ENCODE measurements at regions not wholly inside any gene's neighbourhood (a gene's known extent, or its start where the extent isn't known, plus 50 kb on each side); places are given as distances from the start of the nearest gene placed in this dataset.

DNA sequence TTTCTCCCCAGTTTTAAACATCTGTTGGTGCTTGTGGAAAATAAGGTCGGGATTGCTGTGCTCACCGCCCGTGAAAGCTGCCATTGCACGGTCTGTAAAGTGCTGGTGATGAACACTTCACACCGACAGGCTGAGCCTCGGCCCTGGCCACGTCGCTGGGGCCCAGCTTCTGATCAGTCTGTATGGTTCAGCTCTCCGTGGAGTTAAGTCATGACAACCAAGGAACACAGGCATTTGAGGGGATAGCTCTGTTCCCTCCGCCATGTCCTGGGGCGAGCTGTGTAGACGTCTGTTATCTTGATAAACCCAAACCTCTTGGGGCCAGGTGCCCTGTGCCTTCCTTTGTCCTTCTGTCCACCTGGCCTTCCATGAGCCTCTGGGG, 110.6 kb downstream of the METRNL start:
- ChIA-PET CTCF (no interaction called here), POLR2A (no interaction called here)
- ATAC-seq (ENCODE audit: poor library complexity): no peak
- no peaks in the 10 kb centered on the region for H3K36me3 Mint-ChIP-seq (ENCODE audit: low read depth)
- TF ChIP-seq, protein P1, sequence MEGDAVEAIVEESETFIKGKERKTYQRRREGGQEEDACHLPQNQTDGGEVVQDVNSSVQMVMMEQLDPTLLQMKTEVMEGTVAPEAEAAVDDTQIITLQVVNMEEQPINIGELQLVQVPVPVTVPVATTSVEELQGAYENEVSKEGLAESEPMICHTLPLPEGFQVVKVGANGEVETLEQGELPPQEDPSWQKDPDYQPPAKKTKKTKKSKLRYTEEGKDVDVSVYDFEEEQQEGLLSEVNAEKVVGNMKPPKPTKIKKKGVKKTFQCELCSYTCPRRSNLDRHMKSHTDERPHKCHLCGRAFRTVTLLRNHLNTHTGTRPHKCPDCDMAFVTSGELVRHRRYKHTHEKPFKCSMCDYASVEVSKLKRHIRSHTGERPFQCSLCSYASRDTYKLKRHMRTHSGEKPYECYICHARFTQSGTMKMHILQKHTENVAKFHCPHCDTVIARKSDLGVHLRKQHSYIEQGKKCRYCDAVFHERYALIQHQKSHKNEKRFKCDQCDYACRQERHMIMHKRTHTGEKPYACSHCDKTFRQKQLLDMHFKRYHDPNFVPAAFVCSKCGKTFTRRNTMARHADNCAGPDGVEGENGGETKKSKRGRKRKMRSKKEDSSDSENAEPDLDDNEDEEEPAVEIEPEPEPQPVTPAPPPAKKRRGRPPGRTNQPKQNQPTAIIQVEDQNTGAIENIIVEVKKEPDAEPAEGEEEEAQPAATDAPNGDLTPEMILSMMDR (IDR thresholded peaks at IDR 0.05): no peak
- peaks cover 11% of the 10 kb centered on the region for H3K4me1 ChIP-seq (ENCODE audit: insufficient read depth, low read length)
- intact Hi-C loops (cut with DNase I, micrococcal nuclease): no loop called here
- H3K4me3 Mint-ChIP-seq: no peak overlapping the region
- no peak overlapping the region for H3K27ac Mint-ChIP-seq
- H3K4me3 ChIP-seq (ENCODE audit: low read length): no peak overlapping the region
- H3K9me3 Mint-ChIP-seq: no peaks in the 10 kb centered on the region
- H3K27me3 Mint-ChIP-seq: no peaks in the 10 kb centered on the region
- peak in 1 of 14 experiments; percentile 1 for DNase-seq
- no peak overlapping the region for H3K27ac ChIP-seq (ENCODE audit: low read depth in 1 of 2, low read length in 2 of 2)
- no peaks in the 10 kb centered on the region for H3K36me3 ChIP-seq (ENCODE audit: insufficient read depth, low read length)
- no peaks in the 10 kb centered on the region for H3K27me3 ChIP-seq (ENCODE audit: control insufficient read depth in 1 of 2, insufficient read depth in 2 of 2, low read length in 2 of 2)
- H3K4me1 Mint-ChIP-seq (ENCODE audit: low read depth): peaks cover 6% of the 10 kb centered on the region
- no peaks in the 10 kb centered on the region for H3K9me3 ChIP-seq (ENCODE audit: control insufficient read depth in 1 of 2, insufficient read depth in 1 of 2, low read length in 2 of 2)

DNA sequence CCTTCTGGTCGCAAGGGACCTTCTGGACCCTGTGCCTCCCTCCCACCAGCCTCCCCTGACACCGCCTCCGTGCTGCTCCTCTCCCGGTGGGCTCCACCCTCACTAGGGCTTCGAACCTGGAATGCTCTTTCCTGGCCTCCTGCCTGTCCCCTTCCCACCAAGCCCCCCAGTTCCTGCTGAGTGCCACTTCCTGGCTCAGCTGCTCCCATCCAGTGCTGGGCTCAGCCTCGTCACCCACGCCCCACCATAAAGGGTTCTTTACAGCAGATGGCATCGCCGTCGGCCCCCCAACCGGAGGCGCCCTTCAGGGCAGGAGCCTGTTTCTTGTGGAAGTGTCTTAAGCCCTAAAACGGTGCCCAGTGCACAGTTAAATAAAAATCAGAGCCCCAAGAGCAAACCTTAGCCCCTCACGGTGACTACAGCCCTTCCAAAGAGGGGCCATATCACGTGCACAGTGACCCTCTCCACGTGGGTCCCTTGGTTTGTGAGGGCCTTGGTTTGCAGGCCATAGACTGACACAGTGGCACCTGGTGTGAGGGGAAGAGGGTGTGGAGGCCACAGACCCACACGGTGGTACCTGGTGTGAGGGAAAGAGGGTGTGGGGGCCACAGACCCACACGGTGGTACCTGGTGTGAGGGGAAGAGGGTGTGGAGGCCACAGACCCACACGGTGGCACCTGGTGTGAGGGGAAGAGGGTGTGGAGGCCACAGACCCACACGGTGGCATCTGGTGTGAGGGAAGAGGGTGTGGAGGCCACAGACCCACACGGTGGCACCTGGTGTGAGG, 111.4 kb downstream of the METRNL start:
- no peaks in the 10 kb centered on the region for H3K27me3 Mint-ChIP-seq

DNA sequence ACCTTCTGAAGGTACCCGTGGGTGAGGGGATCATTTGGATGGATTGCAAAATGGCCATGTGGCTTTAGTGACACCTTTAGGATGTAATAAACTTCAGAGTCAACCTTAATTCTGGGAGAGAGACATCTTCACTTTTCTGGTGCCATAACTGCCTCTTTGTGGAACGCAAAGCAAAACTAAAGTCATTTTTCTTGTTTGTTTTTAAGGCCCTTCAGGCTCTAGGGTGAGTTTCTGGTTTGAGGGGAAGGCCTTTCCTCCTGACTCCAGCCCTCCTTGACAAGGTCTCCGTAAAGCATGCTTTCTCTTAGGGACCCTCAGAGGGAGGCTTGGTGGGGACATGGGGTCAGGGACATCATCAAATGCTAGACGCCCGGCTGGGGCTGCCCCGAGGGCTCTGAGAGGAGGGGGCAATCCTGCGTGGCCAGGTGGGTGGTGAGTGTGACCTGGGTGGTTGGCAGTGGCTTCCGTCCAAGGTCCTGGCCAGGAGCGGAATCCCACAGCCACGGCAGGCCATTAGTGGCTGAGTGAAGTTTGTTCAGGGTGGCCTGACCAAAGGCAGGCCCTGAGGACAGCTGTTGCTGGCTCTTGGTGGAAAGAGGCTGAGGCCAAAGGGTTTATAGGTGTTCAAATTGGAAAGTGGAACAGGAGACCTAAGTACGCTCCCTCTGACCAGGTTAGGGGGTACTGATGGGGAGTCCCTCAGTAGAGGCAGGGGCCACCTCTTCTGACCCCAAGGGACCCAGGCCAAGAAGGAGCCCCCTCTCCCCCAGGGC, 112.2 kb downstream of the METRNL start:
- ATAC-seq (ENCODE audit: poor library complexity): no peak

More for the DNA sequence above, 111.4 kb downstream of the METRNL start:
- H3K27ac Mint-ChIP-seq: no peak overlapping the region
- ChIA-PET POLR2A (no interaction called here), CTCF (no interaction called here)
- H3K9me3 Mint-ChIP-seq: no peaks in the 10 kb centered on the region
- Histone ChIP-seq H3K27ac (ENCODE audit: low read depth in 1 of 2, low read length in 2 of 2) (no peak overlapping the region), H3K4me3 (ENCODE audit: low read length) (no peak overlapping the region), H3K4me1 (ENCODE audit: insufficient read depth, low read length) (peaks cover 11% of the 10 kb centered on the region), H3K9me3 (ENCODE audit: control insufficient read depth in 1 of 2, insufficient read depth in 1 of 2, low read length in 2 of 2) (no peaks in the 10 kb centered on the region), H3K27me3 (ENCODE audit: control insufficient read depth in 1 of 2, insufficient read depth in 2 of 2, low read length in 2 of 2) (no peaks in the 10 kb centered on the region), H3K36me3 (ENCODE audit: insufficient read depth, low read length) (no peaks in the 10 kb centered on the region)
- no peak overlapping the region for H3K4me3 Mint-ChIP-seq
- ATAC-seq (ENCODE audit: poor library complexity) (no peak), DNase-seq (peak in 2 of 14 experiments; percentile 7 to 25)
- peaks cover 6% of the 10 kb centered on the region for H3K4me1 Mint-ChIP-seq (ENCODE audit: low read depth)
- intact Hi-C loops (cut with DNase I, micrococcal nuclease): no loop called here
- H3K36me3 Mint-ChIP-seq (ENCODE audit: low read depth): no peaks in the 10 kb centered on the region
- TF ChIP-seq, protein P1 (IDR thresholded peaks at IDR 0.05): no peak

More for the DNA sequence above, 112.2 kb downstream of the METRNL start:
- ChIA-PET POLR2A (no interaction called here), CTCF (no interaction called here)
- Mint-ChIP-seq H3K27me3 (no peaks in the 10 kb centered on the region), H3K27ac (no peak overlapping the region), H3K36me3 (ENCODE audit: low read depth) (no peaks in the 10 kb centered on the region), H3K9me3 (no peaks in the 10 kb centered on the region), H3K4me1 (ENCODE audit: low read depth) (peaks cover 6% of the 10 kb centered on the region), H3K4me3 (no peak overlapping the region)
- Histone ChIP-seq H3K4me1 (ENCODE audit: insufficient read depth, low read length) (peaks cover 11% of the 10 kb centered on the region), H3K27ac (ENCODE audit: low read depth in 1 of 2, low read length in 2 of 2) (no peak overlapping the region), H3K9me3 (ENCODE audit: control insufficient read depth in 1 of 2, insufficient read depth in 1 of 2, low read length in 2 of 2) (no peaks in the 10 kb centered on the region), H3K36me3 (ENCODE audit: insufficient read depth, low read length) (no peaks in the 10 kb centered on the region), H3K4me3 (ENCODE audit: low read length) (no peak overlapping the region), H3K27me3 (ENCODE audit: control insufficient read depth in 1 of 2, insufficient read depth in 2 of 2, low read length in 2 of 2) (no peaks in the 10 kb centered on the region)
- TF ChIP-seq, protein P1 (IDR thresholded peaks at IDR 0.05): no peak
- intact Hi-C loops (cut with DNase I, micrococcal nuclease): no loop called here
- DNase-seq: peak in 1 of 14 experiments; percentile 25

All from CD4-positive, alpha-beta T cell (primary cell).